HG02943 (cell line): ENCODE measurements at regions not wholly inside any gene's neighbourhood (a gene's known extent, or its start where the extent isn't known, plus 50 kb on each side); places are given as distances from the start of the nearest gene placed in this dataset.

Source experiments
- ATAC-seq: cut with Tn5 transposase; IDR thresholded peaks from one replicate; pipeline ENCODE4 v1.9.1; 2021; ENCODE audit warnings: mild to moderate bottlenecking, low read depth, moderate library complexity; ENCODE audit not compliant: unreplicated experiment

DNA sequence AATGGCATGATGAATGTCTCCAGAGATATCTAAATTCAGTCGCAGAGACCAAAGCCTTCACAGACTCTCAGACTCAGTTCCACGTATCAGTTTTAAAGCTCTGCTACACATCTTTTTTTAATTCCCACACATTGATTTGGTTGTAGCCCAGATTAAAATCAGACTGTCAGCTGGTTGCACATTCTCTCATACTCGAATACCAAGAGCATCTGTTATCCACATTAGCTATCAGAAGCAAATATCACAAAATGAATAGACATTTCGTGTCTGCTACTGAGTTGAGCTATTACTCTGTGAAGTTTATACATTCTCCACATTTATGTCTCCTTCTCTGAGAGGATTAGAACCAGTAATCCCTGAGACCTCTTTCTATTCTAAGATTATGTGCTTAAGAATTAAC lies 229.2 kb downstream of the GPAM start:
- no peak for ATAC-seq

DNA sequence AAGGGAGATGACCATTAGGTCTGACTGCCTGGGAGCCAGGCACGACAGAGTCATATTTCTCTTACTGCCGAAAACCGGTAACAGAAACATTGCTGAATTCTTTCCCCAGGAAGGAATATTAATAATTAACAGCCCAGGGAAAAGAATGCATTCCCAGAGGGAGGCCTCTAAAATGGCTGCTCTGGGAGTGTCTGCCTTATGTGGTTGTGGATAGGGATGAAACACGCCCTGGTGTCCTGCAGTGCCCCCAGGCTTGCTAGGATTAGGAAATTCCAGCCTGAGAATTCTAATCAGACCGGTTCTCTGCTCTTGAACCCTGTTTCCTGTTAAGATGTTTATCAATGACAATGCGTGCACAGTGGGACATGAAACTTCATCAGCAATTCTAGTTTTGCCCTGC lies 226.7 kb downstream of the GPAM start:
- no peak for ATAC-seq

DNA sequence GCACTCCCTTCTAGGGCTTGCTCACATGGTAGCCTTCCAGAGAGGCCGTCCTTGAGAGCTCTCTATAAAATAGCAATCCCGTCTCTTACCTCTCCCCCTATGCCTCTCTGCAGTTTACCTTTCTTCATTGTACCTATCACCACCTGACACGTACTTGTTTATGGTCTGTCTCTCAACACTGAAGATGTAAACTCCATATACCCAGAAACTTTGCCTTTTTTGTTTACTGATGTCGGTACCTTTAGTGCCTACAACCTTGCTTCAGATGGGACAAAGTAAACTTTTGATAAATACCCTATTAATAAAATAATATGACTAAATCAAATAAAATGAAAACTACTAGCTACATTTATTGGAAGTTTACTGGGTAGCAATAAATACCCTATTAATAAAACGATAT lies 220.6 kb downstream of the GPAM start:
- ATAC-seq, result no peak

DNA sequence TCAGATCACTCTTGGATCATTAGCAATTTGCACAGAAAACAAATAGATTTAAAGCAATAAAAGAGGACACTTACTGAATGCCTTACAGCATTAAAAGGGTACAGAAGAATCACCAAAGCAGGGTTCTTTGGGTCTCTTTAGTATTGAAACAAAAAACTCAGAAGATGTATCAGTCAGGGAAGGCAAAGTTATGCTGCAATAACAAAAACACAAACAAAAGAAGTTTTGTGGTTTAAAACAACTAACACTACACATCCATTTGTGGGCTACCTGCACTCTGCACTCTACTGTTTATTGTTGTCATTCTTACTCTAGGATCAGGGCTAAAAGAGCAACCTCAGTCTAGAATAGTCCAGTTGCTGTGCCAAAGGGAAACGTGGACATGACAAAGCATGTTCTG lies 216.4 kb downstream of the GPAM start:
- no peak for ATAC-seq

DNA sequence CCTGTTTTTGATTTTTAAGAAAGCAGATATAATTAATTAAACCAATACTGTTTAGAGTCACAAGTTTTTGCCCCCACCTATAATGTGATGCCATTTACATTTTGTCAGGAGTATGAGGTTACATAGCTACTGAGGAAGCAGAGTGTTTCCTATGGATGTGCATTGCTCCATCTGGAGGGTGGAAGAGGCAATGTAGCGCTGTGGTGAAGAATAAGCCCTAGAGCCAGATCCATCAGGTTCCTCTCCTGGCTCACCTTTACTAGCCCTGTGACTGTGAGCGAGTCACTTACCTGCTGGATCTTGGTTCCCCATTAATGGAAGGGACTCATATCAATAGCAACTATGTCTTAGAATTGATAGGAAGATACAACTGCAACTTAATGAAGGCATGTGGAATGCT lies 216.0 kb downstream of the GPAM start:
- ATAC-seq, result no peak

DNA sequence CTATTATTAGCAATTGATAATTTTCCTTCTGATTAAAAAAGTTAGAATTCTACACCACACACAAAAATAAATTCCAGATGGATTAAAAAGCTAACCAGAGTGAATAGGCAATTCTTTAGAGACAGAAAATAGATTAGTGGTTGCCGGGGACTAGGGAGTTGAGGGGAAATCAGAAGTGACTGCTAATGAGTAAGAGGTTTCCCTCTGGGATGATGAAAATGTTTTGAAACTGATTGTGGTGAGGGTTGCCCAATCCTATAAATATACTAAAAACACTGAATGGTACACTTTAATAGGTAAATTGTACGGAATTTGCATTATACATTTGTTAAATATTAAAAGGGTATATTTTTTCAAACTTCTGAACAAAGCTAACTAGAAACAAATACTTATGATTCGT lies 214.9 kb downstream of the GPAM start:
- ATAC-seq, result no peak

DNA sequence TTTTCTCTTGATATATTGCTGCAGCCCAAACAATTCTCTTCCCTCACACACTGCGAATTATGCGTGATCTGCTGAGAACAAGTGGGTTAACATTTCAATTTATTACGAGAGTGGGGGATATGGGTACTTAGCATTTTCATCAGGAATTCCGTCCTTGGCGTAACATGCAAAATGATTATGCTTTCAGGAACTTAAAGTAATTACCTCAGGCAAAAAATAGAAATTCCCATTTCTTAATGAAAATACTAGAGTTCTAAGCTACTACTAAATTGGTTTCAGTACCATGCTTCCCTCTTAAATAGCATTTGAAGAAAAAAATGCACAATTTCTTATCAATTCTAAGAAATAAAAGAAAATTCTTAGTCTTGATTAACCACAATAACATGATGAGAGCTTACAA lies 213.5 kb downstream of the GPAM start:
- no peak for ATAC-seq

DNA sequence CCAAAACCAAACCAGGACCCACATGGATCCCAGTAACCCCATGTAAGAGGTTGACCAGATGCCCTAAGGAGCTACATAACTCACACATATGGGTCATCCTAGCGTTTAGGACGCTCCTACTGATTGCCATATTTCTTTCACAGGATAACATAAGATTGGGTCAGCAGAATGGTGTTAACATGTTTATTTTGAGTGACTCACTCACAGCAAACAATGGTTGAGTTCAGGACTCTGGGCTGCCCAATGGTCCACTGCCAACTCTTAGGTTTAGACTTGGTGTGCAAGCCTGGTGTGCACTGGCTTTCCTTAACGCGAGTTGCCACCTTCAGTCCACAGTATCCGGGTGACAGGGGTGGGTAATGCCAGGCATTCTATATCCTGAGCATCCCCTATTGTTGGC lies 211.5 kb downstream of the GPAM start:
- ATAC-seq, result no peak

DNA sequence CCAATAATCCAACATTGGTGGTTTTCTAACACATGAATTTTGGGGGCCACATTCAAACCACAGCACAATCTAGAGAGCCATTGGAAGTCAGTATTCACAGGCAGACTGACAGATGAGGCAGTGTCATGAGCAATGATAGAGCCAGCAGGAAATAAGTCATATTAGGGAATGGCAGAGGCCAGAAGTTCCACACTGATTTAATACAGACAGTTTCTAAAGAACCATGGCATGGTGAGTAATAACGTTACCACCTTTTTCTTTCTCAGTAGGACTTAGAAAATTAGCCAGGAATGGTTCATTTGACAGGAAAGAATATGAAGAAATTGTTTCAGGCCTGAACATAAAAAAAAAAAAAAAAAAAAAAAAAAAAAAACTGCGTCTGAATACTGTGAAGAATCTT lies 210.3 kb downstream of the GPAM start:
- ATAC-seq, result no peak

DNA sequence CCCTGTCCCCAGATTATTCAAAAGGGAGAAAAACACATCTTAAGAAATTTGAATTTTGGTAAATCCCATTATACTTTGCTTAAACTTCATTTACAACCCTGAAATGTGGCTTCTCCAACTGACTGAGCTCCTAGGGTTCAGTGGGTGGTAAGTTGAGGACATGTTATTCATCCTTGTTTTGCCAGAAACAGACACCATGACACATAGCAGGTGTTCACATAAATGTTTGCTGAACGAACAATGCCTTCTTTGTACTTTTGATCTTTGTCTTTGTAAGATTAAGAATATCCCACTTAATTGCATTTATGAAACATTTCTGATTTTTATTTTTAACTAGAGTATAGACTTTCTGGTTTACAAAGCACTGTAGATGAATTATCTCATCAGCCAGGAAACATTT lies 209.7 kb downstream of the GPAM start:
- no peak for ATAC-seq

DNA sequence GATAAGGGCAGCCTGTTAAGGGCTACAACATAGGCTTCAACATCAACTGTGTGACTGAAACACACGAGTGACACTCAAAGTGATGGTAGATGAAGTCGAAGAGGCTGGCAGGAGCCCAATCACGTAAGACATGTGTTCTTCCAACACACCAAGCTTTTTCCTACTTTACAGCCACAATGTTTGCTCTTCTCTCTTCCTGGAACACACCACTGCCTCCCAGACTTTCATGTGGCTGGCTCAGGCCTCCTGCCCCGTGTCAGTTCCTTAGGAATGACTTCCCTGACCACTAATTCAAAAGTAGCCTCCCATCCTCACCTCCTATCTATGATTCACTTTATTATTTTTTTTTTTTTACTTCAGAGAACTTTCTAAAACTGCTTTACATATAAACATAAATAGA lies 209.2 kb downstream of the GPAM start:
- no peak for ATAC-seq

DNA sequence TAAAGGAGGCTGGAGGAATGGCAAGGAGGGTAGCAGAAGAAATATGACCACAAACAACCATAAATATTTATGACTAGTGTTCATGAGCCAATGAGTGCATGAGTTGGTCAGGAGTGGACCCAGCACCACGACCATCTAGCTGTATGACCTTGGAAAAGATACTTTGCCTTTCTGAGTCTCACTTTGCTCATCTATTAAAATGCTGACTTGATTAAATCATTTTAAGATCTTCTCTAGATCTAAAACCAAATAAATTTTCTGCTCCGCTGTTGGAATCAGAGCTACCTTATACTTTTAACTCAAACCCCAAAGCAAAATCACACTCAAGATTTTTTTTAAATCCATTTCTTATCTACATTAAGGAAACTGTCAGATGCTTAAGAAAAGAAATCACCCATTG lies 207.0 kb downstream of the GPAM start:
- ATAC-seq, result no peak

DNA sequence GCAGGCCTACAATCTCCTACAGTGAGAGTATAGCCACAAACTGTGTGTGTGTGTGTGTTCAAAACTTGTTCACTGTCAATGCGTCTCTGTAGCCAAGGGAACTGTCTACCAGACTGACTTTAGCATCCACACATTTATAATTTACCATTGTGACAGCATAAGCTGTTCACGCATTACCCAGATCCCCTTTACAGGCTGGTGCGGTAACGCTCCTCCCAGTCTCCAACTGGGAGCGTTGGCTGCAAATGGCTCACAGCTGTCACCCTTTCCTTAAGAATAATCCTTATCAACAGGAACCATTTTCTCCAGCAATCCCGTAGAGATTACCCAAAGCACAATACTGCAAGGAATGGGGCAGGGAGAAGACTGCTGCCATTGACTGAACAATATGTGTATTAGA lies 199.5 kb downstream of the GPAM start:
- no peak for ATAC-seq

DNA sequence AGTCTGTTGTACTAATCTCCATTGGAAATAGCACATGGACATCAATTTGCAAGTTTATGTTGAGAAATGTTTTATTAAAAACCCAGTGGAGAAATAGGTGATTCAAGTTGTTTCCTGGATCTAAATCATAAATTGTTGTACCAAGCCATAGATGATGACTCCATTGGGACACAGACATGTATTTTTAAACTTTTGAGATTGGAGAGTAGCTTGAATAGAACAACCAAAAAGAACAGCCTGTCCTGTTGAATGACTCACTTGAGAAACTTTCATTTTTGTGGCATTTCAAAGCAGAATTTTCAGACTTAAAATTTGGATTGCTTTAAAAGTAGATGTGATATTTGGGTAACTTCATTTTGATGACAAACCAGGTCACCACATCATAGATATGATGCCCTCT lies 197.5 kb downstream of the GPAM start:
- ATAC-seq, result no peak

DNA sequence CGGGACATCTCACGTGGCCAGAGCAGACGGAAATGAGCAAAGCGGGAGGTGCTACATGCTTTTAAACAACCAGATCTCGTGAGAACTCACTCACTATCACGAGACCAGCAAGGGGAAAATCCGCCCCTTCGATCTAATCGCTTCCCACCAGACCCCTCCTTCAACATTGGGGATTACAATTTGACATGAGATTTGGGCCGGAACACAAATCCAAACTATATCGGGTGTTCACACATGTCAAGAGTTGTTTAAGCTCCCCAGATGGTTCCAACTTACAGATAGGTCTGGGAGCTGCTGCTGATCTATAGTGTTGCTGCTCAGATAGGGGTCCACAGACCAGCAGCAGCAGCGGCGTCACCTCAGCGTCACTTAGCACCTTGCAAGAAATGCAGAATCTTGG lies 194.9 kb downstream of the GPAM start:
- ATAC-seq, result no peak

DNA sequence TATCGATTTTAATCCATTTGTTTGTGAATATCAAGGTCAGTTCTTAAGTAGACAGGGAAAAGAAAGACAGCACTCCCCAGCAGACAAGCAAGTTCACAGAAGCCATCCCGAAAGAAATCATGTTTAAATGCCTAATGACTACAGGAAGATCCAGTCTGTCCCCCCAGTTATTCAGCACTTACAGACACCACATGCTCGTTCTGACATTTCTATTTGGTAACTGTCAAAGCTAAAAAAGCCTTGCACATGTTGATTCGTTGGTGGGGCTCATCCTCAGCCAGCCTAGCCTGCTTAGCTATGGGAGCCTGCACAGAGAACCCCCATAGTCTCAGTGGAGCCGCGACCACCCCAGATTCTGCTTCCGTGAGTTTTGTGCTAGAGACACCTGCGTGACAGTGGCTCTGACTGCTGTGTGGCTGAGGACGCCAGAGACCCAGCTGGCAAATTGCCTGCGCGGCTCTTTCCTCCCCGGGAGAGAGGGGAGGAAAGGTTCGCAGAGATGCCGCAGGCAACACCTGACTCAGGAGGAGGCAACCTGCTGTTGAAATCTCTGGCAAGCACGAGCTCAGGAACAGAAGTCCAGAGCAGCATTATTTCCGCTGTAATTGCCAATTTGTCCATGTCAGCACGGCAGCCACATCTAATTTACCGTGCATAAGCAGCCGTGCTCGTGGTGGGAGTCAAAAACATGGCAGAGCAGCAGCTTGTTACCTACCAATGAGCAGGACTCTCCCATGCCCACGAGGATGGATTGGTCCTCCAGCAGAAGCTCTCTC lies 194.2 kb downstream of the GPAM start:
- ATAC-seq, result no peak

DNA sequence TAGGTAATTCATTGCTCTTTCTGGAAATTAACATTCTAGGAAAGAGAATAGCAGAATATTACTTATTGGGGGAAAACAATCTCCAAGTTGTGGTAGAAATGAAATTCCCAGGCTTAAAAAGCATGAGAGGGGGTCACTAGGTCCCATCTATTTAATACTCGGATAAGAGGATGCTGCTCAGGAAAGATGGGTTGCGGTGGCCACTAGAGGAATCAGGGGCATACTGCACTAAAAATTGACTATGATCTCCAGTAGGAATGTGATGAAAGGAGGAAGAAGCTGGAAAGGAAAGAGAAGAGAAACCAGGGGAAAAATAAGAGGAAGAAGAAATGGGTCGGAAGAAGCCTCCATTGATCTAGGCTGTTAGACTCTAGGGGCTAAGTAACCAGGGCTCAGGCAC lies 192.8 kb downstream of the GPAM start:
- no peak for ATAC-seq

DNA sequence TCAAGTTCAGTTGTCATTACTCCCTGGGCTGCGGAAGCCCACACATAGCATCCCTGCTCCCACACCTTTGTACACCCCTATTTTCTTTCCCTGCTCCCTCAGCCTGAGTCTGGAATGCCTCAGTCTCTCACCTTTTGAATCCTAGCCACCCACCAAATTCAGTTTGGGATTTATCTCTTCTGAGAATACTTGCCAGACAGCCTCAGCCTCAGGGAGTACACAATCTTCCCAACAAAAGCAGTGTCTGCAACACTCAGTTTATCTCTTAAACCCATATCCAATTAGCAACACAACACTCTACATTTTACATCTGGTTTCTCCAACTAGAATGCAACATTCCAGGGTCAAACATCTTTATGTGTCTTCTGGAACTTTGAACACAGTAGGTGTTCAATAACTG lies 190.2 kb downstream of the GPAM start:
- ATAC-seq, result no peak

DNA sequence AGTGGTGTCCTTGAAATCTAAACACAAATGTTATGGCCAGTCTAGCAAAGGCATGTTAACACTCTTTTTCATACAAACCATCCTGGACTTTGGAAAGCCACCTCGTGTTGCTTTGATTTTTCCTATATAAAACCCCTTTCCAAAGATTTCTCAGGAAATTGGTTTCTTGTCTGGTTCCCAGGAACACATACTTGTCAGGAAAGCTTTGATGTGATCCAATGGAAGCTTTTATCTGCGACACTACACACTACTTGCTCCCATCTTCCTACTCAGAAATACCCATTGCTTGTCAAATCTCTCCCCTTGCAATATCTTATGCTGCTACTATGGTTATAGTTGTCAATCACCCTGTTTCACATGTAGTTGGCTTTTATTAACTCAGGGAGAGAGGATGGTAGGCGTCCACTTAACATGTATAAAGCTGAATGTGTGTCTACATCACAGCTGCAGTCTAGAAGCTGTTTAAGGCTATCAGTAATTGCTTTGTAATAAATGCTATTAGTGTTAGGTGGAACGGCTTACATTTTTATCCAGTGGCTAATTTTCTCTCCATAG lies 189.6 kb downstream of the GPAM start:
- ATAC-seq, result no peak

DNA sequence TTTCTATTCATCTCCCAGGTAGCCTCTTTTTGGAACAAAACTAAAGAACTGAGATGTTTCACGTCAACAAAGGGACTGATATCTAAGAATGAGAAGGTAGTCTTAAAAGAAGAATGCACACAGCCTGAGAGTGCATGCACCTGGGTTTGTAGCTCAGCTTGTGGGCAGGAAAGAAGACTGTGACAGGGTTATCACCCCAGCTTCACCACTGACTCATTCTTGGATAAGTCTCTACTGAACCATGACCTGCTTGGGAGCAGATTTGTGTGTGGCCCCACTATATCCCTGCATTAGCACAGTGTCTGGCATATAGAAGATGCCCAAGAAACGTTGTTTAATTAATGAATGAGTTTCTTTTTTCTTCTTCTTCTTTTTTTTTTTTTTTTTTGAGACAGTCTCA lies 187.5 kb downstream of the GPAM start:
- ATAC-seq, result peak; percentile 96

DNA sequence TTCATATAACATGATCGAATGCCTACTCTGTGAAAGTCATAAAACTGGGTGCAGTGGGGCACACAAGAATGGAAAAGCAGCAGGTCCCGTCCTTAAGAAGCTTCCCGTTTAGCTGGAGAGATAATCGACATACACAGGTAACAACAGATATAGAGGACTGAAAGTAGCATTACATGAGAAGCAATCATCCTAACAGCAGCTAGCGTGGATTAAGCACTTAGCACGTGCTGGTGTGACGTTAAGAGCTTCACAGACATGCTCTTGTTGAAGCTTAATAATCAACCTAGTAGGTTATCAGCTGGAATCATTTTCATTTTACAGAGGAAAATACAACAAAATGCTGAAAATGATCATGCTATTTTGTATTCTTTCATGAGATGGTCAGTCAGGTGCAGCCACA lies 184.8 kb downstream of the GPAM start:
- no peak for ATAC-seq

DNA sequence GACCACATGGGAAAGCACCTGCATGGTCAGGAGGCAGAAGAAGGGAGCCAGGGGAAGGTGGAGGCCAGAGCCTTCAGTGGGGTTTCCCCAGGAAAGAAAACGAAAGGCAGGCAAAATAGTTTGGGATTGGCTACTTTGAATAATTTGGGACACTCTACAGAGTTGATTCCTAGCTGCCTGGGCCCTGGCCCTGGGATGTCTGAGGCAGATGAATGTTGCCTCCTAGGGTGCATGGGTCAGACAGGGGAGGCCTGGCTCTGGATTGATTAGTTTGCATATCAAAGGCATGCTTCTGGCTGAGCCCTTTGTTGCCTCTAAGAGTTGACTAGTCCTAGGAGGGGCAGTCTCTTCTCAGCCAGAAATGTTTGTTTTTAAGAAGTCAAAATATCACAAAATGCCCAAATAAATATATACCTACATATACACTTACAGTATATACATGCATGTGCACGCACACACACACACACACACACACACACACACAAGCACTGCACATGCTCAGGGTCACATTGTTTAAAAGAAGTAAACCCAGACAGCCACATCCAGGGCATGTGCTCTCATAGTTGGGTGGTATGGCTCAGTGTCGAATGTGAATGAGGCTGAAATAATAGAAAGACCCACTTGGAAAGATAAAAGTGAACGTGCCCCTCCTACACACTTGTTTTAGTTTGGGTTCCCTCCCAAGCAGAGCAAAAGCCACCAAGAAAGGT lies 184.2 kb downstream of the GPAM start:
- ATAC-seq, result no peak
